Fibroblast of the aortic adventitia (primary cell): ENCODE measurements at regions not wholly inside any gene's neighbourhood (a gene's known extent, or its start where the extent isn't known, plus 50 kb on each side); places are given as distances from the start of the nearest gene placed in this dataset.

Experiments used
- DNase-seq: peaks from one replicate; pipeline ENCODE4 v3.0.0-alpha.2; 2010; ENCODE audit warnings: low read depth
- H3K4me3 ChIP-seq: 2 replicates; pipeline ENCODE4 v1.5.1; 2011; ENCODE audit warnings: low read depth, mild to moderate bottlenecking, control low read depth, low read length, moderate library complexity
- TF ChIP-seq, protein P1 (sequence below): IDR thresholded peaks from 2 replicates; pipeline ENCODE4 v1.5.1; 2011; ENCODE audit warnings: mild to moderate bottlenecking, low read length, control low read depth, inconsistent platforms; ENCODE audit not compliant: insufficient read depth

DNA sequence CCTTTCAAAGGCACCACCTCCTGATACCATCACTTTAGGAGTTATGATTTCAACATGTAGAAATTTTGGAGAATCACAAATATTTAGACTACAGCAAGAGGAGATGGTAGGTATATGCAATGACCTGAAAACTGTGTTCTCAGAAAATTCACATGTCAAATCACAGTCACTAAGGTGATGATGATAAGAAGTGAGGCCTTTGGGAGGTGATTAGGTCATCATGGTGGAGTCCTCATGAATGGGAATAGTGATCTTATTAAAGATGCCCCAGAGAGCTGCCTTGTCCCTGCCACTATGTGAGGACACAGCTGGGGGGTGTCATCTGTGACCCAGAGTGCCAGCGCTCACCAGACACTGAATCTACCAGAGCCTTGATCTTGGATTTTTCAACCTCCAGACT, 513.5 kb upstream of the TUSC1 start:
- no peak for DNase-seq

DNA sequence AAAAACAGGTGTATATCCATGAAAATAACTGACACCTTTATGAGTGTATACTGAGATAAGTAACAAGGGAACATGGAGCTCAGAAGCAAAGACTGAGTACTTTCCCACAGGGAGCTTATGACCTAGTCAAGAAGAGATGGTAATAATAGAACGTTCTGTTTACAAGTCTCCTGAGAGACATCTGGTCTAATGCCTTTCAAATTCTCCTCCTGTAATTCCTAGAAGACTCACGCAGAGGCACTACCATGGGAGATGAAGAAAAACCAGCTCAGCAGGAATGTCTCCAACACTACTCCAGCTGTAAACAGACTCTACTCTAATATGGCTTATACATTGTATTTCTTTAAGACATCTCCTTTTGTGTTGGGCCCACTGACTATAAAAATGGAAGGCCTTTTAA, 503.6 kb upstream of the TUSC1 start:
- H3K4me3 ChIP-seq, result no peak overlapping the region
- DNase-seq, result no peak
- TF ChIP-seq, protein P1, sequence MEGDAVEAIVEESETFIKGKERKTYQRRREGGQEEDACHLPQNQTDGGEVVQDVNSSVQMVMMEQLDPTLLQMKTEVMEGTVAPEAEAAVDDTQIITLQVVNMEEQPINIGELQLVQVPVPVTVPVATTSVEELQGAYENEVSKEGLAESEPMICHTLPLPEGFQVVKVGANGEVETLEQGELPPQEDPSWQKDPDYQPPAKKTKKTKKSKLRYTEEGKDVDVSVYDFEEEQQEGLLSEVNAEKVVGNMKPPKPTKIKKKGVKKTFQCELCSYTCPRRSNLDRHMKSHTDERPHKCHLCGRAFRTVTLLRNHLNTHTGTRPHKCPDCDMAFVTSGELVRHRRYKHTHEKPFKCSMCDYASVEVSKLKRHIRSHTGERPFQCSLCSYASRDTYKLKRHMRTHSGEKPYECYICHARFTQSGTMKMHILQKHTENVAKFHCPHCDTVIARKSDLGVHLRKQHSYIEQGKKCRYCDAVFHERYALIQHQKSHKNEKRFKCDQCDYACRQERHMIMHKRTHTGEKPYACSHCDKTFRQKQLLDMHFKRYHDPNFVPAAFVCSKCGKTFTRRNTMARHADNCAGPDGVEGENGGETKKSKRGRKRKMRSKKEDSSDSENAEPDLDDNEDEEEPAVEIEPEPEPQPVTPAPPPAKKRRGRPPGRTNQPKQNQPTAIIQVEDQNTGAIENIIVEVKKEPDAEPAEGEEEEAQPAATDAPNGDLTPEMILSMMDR, result no peak

More for the DNA sequence above, 513.5 kb upstream of the TUSC1 start:
- H3K4me3 ChIP-seq, result no peak overlapping the region
- TF ChIP-seq, protein P1, result no peak

DNA sequence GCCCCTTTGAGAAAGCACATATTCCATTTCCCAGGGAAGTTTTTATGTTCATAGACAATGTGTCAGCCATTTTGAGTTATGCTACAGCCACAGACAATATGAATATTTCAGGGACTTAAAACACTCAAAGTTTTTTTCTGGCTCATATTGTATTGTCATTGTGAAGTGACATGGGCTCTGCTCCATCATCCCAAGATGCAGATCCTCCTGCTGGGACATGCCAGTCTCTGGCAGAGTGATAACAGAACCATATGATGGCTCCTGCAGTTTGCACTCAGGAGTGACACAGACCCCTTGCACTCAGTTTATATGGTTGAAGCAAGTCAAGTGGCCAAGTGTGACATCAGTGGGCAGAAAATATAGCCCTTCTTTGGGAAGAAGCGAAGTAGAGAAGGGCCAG, 498.4 kb upstream of the TUSC1 start:
- TF ChIP-seq, protein P1, result no peak
- no peak for DNase-seq
- H3K4me3 ChIP-seq, result no peak overlapping the region

DNA sequence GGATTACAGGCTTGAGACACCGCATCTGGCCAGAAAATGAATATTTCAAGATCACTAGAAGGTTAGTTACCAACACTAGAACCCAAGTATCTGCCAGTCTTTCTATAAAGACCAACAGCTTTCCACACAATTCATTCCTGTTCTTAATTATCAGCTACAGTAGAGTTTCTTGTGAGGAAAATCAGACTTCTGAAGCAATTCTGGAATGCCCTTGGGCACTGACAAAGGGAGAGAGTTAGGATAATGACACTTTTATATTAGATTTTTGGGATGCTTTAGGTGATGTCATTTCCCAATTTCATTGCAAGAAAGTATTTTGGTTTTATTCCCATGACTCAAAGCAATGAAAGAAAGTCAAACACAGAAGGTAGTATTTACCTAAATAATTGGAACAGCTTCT, 497.0 kb upstream of the TUSC1 start:
- H3K4me3 ChIP-seq, result no peak overlapping the region
- TF ChIP-seq, protein P1, result no peak
- DNase-seq, result peak; percentile 6

DNA sequence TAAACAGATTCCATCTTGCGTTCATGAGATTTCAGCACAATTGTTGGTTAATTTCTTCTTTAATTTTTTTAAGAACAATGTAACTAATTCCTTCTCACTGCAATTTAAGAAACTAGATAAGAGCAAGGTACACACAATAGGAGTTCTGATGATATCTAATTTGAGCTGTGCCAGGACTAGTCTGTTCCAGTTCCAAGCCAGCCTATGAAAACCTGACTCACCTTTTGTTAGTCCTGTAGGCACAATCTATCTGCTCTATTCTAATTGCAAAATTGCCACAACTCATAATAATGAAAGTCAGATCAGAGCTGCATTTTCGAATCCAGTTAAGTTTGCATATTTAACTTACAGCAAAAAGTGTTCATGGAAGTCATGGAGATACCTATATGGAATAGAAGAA, 494.1 kb upstream of the TUSC1 start:
- no peak overlapping the region for H3K4me3 ChIP-seq
- no peak for DNase-seq
- TF ChIP-seq, protein P1, result no peak

DNA sequence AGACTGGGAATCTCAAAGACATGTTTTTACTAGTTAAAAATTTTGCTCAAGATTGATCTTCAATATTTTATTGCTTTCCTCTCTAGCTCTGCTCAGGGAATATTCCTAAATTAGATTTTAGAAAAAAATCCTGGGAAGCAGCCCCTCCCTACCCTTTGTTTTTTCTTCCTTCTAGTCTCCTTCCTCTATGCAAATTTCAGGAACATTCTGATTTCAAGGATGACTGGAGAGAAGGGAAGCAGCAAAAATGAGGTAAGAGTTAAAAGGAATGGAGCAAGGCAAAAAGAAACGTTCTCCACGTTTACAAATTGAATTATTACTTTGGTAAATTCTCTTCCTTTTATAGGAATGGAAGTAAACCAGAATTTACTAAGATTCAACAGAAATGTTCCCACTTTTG, 493.4 kb upstream of the TUSC1 start:
- no peak overlapping the region for H3K4me3 ChIP-seq
- DNase-seq, result no peak
- TF ChIP-seq, protein P1, result no peak

DNA sequence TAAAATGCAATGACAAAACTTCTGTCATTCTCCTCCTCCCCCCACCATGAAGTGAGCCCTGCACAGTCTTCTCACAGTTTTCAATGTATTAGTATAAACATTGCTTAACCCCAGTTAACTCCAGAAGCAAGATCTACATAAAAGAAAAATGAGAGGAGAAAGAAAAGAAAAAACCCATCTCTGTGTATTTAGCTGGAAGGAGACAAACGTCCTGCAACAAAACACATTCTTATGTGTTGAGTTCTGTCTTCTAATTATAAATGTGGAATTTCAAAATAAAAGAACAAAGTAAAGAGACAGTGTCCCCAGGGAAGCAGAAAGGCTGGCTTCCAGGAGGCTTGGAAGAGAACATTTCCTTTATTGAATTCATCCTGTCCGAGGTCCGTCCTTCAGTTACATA, 491.9 kb upstream of the TUSC1 start:
- H3K4me3 ChIP-seq, result no peak overlapping the region
- TF ChIP-seq, protein P1, result no peak
- DNase-seq, result peak; percentile 29
